ENCODE measurements at regions not wholly inside any gene's neighbourhood (a gene's known extent, or its start where the extent isn't known, plus 50 kb on each side); places are given as distances from the start of the nearest gene placed in this dataset.

DNA sequence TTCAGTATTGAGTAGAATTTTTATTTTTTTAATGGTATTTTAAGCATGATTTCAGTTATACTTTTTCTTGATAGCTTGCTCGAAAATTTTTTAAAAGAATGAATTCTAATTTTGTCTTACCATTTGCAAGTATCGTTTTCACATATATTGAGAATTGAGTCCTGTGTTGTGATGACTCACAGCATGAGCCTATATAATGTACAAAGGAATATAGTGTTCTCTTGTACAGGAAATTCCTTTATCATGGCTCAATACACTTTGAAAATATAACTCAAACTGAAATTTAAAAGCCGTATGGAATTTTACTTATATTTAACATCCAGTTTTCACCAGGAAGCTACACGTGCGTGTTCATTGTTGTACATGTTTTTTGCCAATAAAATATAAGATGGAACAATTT lies 161.1 kb upstream of the TMTC4 start:
- TF ChIP-seq, protein P1, sequence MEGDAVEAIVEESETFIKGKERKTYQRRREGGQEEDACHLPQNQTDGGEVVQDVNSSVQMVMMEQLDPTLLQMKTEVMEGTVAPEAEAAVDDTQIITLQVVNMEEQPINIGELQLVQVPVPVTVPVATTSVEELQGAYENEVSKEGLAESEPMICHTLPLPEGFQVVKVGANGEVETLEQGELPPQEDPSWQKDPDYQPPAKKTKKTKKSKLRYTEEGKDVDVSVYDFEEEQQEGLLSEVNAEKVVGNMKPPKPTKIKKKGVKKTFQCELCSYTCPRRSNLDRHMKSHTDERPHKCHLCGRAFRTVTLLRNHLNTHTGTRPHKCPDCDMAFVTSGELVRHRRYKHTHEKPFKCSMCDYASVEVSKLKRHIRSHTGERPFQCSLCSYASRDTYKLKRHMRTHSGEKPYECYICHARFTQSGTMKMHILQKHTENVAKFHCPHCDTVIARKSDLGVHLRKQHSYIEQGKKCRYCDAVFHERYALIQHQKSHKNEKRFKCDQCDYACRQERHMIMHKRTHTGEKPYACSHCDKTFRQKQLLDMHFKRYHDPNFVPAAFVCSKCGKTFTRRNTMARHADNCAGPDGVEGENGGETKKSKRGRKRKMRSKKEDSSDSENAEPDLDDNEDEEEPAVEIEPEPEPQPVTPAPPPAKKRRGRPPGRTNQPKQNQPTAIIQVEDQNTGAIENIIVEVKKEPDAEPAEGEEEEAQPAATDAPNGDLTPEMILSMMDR (IDR thresholded peaks at IDR 0.05): no peak
- TF ChIP-seq POLR2A (IDR thresholded peaks at IDR 0.05) (no peak), POLR2AphosphoS5 (IDR thresholded peaks at IDR 0.05) (no peak), EP300 (IDR thresholded peaks at IDR 0.05) (no peak)
